ENCODE measurements at regions not wholly inside any gene's neighbourhood (a gene's known extent, or its start where the extent isn't known, plus 50 kb on each side); places are given as distances from the start of the nearest gene placed in this dataset.

GRCh38 chr4:65954416-65954815 is 284.1 kb upstream of the EPHA5 start (continued):
- TF ChIP-seq ZHX2 (IDR thresholded peaks at IDR 0.05; ENCODE audit: low read depth) (no peak), ZHX2 (CRISPR knock-in tag; IDR thresholded peaks at IDR 0.05; ENCODE audit: borderline replicate concordance) (no peak), TAF15 (IDR thresholded peaks at IDR 0.05; ENCODE audit: low read depth, low read length, poor library complexity, severe bottlenecking) (no peak), TFE3 (CRISPR knock-in tag; IDR thresholded peaks at IDR 0.05) (no peak), ZNF138 (CRISPR knock-in tag; IDR thresholded peaks at IDR 0.05; ENCODE audit: low read depth) (no peak), ZNF749 (CRISPR knock-in tag; IDR thresholded peaks at IDR 0.05; ENCODE audit: borderline replicate concordance) (no peak), ZHX1 (CRISPR knock-in tag; IDR thresholded peaks at IDR 0.05; ENCODE audit: low read depth) (no peak), FOXP1 (IDR thresholded peaks at IDR 0.05) (no peak), FOXP1 (CRISPR knock-in tag; IDR thresholded peaks at IDR 0.05) (no peak), SPEN (CRISPR knock-in tag; IDR thresholded peaks at IDR 0.05; ENCODE audit: low read depth) (no peak), ZFP36L1 (CRISPR knock-in tag; IDR thresholded peaks at IDR 0.05) (no peak)

All from HepG2 (cell line).